ENCODE measurements at regions not wholly inside any gene's neighbourhood (a gene's known extent, or its start where the extent isn't known, plus 50 kb on each side); places are given as distances from the start of the nearest gene placed in this dataset.
"Not testable (repeated sequence)": the region's sequence is repeated elsewhere in the genome, so short reads cannot be mapped to it uniquely, and the experiment has no call there.

GRCh38 chr9:107819772-107820565 is 330.4 kb upstream of the KLF4 start:
- H3K4me2 ChIP-seq (ENCODE audit: low read length) = no peak overlapping the region
- DNase-seq = peak in 1 of 2 donors; percentile 35
- H3K9me3 ChIP-seq (ENCODE audit: insufficient read depth, low read depth, low read length) = no peaks in the 10 kb centered on the region
- no peak overlapping the region for H3K4ac ChIP-seq (ENCODE audit: low read depth, low read length)
- no peak overlapping the region for H3K27ac ChIP-seq (ENCODE audit: low read depth, low read length)
- H3K36me3 ChIP-seq (ENCODE audit: control insufficient read depth in 1 of 2, insufficient read depth in 2 of 2, low read length in 2 of 2) = no peaks in the 10 kb centered on the region
- H3K18ac ChIP-seq (ENCODE audit: low read length) = no peak overlapping the region
- no peak overlapping the region for H4K12ac ChIP-seq (ENCODE audit: low read depth, low read length)
- H2BK120ac ChIP-seq (ENCODE audit: insufficient read depth, low read length, poor library complexity) = no peak overlapping the region
- H2AFZ ChIP-seq (ENCODE audit: insufficient read depth, low read length, poor library complexity) = no peak overlapping the region
- WGBS (ENCODE audit: extremely low coverage, insufficient coverage, insufficient read length) = no CpG with 5 or more reads among the region's 14 CpGs
- no peak overlapping the region for H3K9ac ChIP-seq (ENCODE audit: low read length)
- no peaks in the 10 kb centered on the region for H3K27me3 ChIP-seq (ENCODE audit: insufficient read depth, low read length)
- no peak overlapping the region for H3K14ac ChIP-seq (ENCODE audit: low read length)
- no peak overlapping the region for H4K91ac ChIP-seq (ENCODE audit: low read depth, low read length)
- H2BK5ac ChIP-seq (ENCODE audit: low read depth, low read length, poor library complexity) = no peak overlapping the region
- no peak overlapping the region for H3K23ac ChIP-seq (ENCODE audit: low read length)
- H3K4me1 ChIP-seq (ENCODE audit: control insufficient read depth in 1 of 2, insufficient read depth in 2 of 2, low read length in 2 of 2) = no peaks in the 10 kb centered on the region
- no peak overlapping the region for H4K8ac ChIP-seq (ENCODE audit: low read depth, low read length)
- H3K79me1 ChIP-seq (ENCODE audit: low read length) = no peaks in the 10 kb centered on the region
- H3K4me3 ChIP-seq (ENCODE audit: low read depth, low read length) = no peak overlapping the region
- H2BK12ac ChIP-seq (ENCODE audit: low read length) = no peak overlapping the region
- H2AK5ac ChIP-seq (ENCODE audit: low read length) = no peak overlapping the region
- no peaks in the 10 kb centered on the region for H3K79me2 ChIP-seq (ENCODE audit: control insufficient read depth, insufficient read depth, low read length, poor library complexity)

- H3K27me3 ChIP-seq (ENCODE audit: insufficient read depth, low read length); H3K4me3 ChIP-seq (ENCODE audit: low read depth, low read length); H4K91ac ChIP-seq (ENCODE audit: low read depth, low read length); H3K79me1 ChIP-seq (ENCODE audit: low read length); H3K9me3 ChIP-seq (ENCODE audit: insufficient read depth, low read depth, low read length); H2BK120ac ChIP-seq (ENCODE audit: insufficient read depth, low read length, poor library complexity); H2BK12ac ChIP-seq (ENCODE audit: low read length); H3K9ac ChIP-seq (ENCODE audit: low read length); H2AFZ ChIP-seq (ENCODE audit: insufficient read depth, low read length, poor library complexity); H2AK5ac ChIP-seq (ENCODE audit: low read length); H3K4ac ChIP-seq (ENCODE audit: low read depth, low read length); H2BK5ac ChIP-seq (ENCODE audit: low read depth, low read length, poor library complexity); H3K4me1 ChIP-seq (ENCODE audit: control insufficient read depth in 1 of 2, insufficient read depth in 2 of 2, low read length in 2 of 2); H3K18ac ChIP-seq (ENCODE audit: low read length); H3K27ac ChIP-seq (ENCODE audit: low read depth, low read length); H3K4me2 ChIP-seq (ENCODE audit: low read length); DNase-seq; H3K36me3 ChIP-seq (ENCODE audit: control insufficient read depth in 1 of 2, insufficient read depth in 2 of 2, low read length in 2 of 2); H3K23ac ChIP-seq (ENCODE audit: low read length); H3K79me2 ChIP-seq (ENCODE audit: control insufficient read depth, insufficient read depth, low read length, poor library complexity); H3K14ac ChIP-seq (ENCODE audit: low read length); H4K8ac ChIP-seq (ENCODE audit: low read depth, low read length); H4K12ac ChIP-seq (ENCODE audit: low read depth, low read length): not testable (repeated sequence)
- WGBS (ENCODE audit: extremely low coverage, insufficient coverage, insufficient read length) = no CpG with 5 or more reads among the region's 6 CpGs
These were observed 328.9 kb upstream of the KLF4 start for GRCh38 chr9:107818503-107818829.

- not testable (repeated sequence) for H3K36me3 ChIP-seq (ENCODE audit: control insufficient read depth in 1 of 2, insufficient read depth in 2 of 2, low read length in 2 of 2); H2BK5ac ChIP-seq (ENCODE audit: low read depth, low read length, poor library complexity); H3K4me2 ChIP-seq (ENCODE audit: low read length); H3K27ac ChIP-seq (ENCODE audit: low read depth, low read length); H3K9me3 ChIP-seq (ENCODE audit: insufficient read depth, low read depth, low read length); H3K23ac ChIP-seq (ENCODE audit: low read length); H2AK5ac ChIP-seq (ENCODE audit: low read length); H2AFZ ChIP-seq (ENCODE audit: insufficient read depth, low read length, poor library complexity); H2BK12ac ChIP-seq (ENCODE audit: low read length); H4K8ac ChIP-seq (ENCODE audit: low read depth, low read length); DNase-seq; H3K14ac ChIP-seq (ENCODE audit: low read length); H3K4me1 ChIP-seq (ENCODE audit: control insufficient read depth in 1 of 2, insufficient read depth in 2 of 2, low read length in 2 of 2); H4K12ac ChIP-seq (ENCODE audit: low read depth, low read length); H2BK120ac ChIP-seq (ENCODE audit: insufficient read depth, low read length, poor library complexity); H3K27me3 ChIP-seq (ENCODE audit: insufficient read depth, low read length); H4K91ac ChIP-seq (ENCODE audit: low read depth, low read length); H3K18ac ChIP-seq (ENCODE audit: low read length); H3K79me2 ChIP-seq (ENCODE audit: control insufficient read depth, insufficient read depth, low read length, poor library complexity); H3K9ac ChIP-seq (ENCODE audit: low read length); H3K4ac ChIP-seq (ENCODE audit: low read depth, low read length); H3K79me1 ChIP-seq (ENCODE audit: low read length); H3K4me3 ChIP-seq (ENCODE audit: low read depth, low read length)
- WGBS (ENCODE audit: extremely low coverage, insufficient coverage, insufficient read length) = no CpG with 5 or more reads among the region's 55 CpGs
These were observed 328.3 kb upstream of the KLF4 start for GRCh38 chr9:107817595-107818502.

GRCh38 chr9:107816561-107817021 is 327.0 kb upstream of the KLF4 start:
- Histone ChIP-seq H3K79me1 (ENCODE audit: low read length) (no peaks in the 10 kb centered on the region), H4K12ac (ENCODE audit: low read depth, low read length) (no peak overlapping the region), H3K4me1 (ENCODE audit: control insufficient read depth in 1 of 2, insufficient read depth in 2 of 2, low read length in 2 of 2) (no peaks in the 10 kb centered on the region), H2BK12ac (ENCODE audit: low read length) (no peak overlapping the region), H4K8ac (ENCODE audit: low read depth, low read length) (no peak overlapping the region), H3K36me3 (ENCODE audit: control insufficient read depth in 1 of 2, insufficient read depth in 2 of 2, low read length in 2 of 2) (no peaks in the 10 kb centered on the region), H2BK120ac (ENCODE audit: insufficient read depth, low read length, poor library complexity) (no peak overlapping the region), H2AK5ac (ENCODE audit: low read length) (no peak overlapping the region), H4K91ac (ENCODE audit: low read depth, low read length) (no peak overlapping the region), H2AFZ (ENCODE audit: insufficient read depth, low read length, poor library complexity) (no peak overlapping the region), H3K79me2 (ENCODE audit: control insufficient read depth, insufficient read depth, low read length, poor library complexity) (no peaks in the 10 kb centered on the region), H3K14ac (ENCODE audit: low read length) (no peak overlapping the region), H3K4ac (ENCODE audit: low read depth, low read length) (no peak overlapping the region), H3K27ac (ENCODE audit: low read depth, low read length) (no peak overlapping the region), H3K9me3 (ENCODE audit: insufficient read depth, low read depth, low read length) (no peaks in the 10 kb centered on the region), H3K23ac (ENCODE audit: low read length) (no peak overlapping the region), H3K18ac (ENCODE audit: low read length) (no peak overlapping the region), H2BK5ac (ENCODE audit: low read depth, low read length, poor library complexity) (no peak overlapping the region), H3K9ac (ENCODE audit: low read length) (no peak overlapping the region), H3K4me2 (ENCODE audit: low read length) (no peak overlapping the region), H3K4me3 (ENCODE audit: low read depth, low read length) (no peak overlapping the region), H3K27me3 (ENCODE audit: insufficient read depth, low read length) (no peaks in the 10 kb centered on the region)
- DNase-seq = no peak
- no CpG with 5 or more reads among the region's 2 CpGs for WGBS (ENCODE audit: extremely low coverage, insufficient coverage, insufficient read length)
